A172 (cell line): ENCODE measurements at regions not wholly inside any gene's neighbourhood (a gene's known extent, or its start where the extent isn't known, plus 50 kb on each side); places are given as distances from the start of the nearest gene placed in this dataset.
"Not testable (repeated sequence)": the region's sequence is repeated elsewhere in the genome, so short reads cannot be mapped to it uniquely, and the experiment has no call there.

Experiments used
- DNase-seq: peaks from one replicate; pipeline ENCODE4 v3.0.0-alpha.2; 2015; ENCODE audit warnings: low spot score

DNA sequence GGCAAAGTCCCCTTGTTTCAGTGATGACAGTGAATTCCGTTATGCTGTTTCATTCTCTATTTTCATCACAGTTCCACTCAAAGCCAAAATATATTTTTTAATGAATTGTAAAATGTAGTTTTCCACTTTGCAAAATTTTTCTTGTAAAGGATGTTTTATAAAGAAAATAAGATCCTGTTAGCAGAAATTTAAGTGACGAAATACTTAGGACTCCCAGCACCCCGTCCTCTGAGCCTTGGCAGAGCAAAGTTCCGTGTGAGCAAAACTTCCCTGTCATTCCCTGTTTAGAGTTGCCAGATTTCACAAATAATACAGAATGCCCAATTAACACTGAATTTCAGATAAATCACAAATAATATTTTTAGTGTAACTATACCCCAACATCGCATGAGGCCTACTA lies 81.0 kb upstream of the RBPJ start:
- DNase-seq, result no peak

DNA sequence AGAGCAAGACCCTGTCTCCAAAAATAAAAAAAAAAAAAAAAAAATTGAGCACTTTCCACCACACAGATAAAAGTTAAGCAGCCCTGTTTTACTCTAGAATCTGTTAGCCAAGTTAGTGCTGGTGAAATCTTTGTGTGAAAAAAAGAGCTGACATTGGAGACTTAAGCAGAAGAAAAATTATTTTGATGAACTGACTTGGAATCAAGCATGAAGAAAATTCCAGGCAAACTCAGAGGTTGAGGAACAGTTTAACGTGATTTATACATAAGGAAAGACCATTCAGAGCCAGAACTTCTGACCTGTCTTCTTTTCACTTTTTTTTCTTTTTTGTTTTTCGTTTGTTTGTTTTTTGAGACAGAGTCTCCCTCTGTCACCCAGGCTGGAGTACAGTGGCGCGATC lies 79.6 kb upstream of the RBPJ start:
- no peak for DNase-seq

DNA sequence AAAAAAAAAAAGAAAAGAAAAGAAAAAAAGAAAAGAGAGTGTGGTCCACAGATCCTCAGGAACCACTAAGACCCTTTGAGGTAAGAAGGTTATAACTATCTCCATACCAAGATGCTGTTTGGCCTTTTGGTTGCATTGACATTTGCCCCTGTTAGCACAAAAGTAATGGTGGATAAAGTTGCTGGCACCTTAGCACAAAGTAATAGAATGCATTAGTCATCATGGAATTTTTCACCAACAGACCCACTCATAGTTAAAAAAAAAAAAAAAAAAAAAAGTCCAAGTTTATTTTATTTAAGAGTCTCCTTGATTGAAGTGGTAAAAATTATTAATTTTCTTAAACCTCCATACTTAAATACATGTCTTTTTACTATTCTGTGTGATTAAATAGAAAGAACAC lies 78.4 kb upstream of the RBPJ start:
- DNase-seq, result no peak

DNA sequence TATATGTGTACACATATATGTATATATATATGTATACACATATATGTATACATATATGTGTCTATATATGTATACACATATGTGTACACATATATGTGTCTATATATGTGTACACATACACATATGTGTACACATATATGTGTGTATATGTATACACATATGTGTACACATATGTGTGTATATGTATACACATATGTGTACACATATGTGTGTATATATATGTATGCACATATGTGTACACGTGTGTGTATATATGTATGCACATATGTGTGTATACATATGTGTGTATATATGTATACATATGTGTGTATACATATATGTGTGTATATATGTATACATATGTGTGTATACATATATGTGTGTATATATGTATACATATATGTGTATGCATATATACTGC lies 76.7 kb upstream of the RBPJ start:
- DNase-seq, result not testable (repeated sequence)

DNA sequence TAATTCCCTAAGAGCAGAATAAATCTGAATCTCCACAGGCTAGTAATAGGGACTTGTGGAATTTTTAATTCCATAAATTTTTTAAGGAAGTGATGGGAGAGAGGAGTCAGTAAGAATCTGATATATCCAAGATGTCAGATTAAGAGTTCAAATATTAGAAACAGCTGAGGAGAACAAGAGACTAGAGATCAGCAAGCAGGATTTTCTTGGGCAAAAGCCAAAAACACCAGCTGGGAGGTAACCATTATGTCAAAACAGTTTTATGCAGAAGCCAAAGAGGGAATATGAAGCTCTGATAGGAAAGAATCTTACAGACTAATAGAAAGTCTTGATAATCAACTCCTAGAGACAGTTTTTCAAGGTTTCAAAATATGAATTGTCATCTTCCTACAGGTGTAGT lies 72.2 kb upstream of the RBPJ start:
- DNase-seq, result no peak

DNA sequence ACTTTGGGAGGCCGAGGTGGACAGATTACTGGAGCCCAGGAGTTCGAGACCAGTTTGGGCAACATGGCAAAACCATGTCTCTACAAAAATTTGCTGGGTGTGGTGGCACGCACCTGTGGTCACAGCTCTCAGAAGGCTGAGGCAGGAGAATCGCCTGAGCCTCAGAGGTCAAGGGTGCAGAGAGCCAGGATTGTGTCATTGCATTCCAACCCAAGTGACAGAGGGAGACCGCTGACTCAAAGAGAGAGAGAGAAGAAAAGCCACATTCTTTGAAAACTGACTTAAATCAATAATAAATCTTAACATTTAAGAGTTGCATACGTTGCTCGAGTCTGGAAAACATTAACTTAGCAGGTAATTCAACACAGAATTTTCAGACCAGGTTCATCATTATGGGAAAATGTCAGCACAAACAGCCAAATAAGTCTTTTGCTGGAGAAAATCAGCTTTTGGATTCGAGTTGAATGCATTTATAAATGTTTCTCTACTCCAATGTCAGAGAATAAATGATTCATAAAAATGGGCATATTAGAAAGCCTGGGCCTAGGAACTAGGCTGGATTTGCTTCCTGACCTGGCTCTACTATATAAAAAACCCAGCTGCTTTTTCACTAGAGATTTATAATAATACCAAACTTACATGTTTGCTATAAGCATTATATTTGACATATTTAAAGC lies 68.3 kb upstream of the RBPJ start:
- DNase-seq, result peak; percentile 37

DNA sequence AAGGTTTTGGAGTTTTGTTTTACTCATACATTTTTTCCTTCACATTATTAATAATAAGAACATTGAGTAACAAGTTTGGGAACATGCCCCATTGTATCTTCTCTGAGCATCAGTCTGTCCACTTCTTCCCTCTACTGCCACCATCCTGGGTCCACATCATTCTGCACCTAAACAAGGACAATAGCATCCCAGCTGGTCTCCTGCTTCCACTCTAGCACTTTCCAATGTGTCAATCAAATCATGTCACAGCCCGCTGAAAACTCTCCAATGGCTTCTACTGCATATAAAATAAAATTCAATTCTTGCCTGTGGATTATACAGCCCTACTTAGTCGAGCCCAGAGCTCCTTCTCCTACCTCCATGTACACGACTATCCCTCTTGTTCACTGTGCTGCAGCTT lies 66.8 kb upstream of the RBPJ start:
- no peak for DNase-seq

DNA sequence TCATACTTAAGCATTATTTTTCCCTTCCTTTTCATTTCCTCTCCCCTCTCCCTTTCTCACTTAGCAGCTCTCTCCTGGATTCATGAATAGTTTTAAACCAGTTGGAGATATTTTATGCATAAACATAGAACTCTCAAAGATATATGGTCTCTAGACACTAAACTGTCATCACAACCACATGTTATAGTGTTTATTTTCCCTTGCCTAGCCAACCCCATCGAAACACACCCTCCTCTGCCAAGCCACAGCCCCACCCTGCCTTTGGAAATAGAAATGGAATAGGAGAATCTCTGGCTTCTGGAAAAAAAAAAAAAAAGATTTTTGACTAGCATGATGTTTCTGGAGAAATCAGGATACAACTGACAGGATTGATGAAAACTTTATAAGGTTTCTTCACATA lies 64.8 kb upstream of the RBPJ start:
- DNase-seq, result no peak

DNA sequence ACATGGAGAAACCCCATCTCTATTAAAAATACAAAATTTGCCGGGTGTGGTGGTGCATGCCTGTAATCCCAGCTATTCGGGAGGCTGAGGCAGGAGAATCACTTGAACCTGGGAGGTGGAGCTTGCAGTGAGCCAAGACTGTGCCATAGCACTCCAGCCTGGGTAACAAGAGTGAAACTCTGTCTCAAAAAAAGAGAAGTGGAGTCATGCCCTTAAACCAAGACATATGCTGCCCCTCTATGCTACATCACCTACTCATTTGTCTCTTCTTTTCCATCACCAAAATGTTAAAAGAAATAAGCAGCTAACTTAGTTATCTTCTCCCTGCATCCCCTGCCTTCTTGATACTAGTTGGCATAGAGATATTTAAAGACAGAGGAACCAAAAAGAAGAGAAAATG lies 63.4 kb upstream of the RBPJ start:
- DNase-seq, result not testable (repeated sequence)

DNA sequence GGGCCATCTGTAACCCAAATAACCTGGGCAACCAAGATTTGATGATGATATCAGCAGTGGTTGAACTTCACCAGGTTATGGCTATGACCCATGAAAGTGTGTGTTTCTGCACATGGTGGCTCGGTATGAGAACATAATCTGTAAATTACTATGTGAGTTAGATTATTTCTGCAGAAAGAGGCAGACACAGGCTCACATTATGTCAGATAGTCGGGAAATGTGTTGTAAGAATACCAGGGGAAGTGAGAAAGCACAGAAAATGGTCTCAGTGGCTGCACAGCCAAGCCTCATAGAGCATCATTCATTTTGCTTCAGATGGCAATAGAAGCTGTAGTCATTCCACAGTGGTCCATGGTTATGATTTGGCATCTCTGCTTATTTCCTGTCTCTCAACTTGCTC lies 63.0 kb upstream of the RBPJ start:
- no peak for DNase-seq

DNA sequence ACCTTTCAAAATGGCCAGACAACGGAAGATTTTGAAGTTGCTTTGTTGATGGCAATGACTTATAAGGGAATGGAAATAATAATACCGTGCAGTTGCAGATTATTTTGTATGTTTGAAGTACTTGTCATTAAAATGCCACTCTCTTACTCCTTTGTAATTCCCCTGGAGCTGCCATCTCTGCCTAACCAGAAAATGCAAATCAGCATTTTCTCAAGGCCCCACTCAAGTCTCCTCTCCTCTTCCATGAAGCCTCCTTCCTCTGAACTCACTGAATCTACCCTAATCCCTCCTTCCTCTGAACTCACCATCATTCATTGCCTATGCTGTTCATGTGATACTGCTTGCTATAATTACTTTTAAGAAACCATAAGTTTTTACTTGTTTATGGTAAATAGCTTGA lies 60.2 kb upstream of the RBPJ start:
- no peak for DNase-seq

DNA sequence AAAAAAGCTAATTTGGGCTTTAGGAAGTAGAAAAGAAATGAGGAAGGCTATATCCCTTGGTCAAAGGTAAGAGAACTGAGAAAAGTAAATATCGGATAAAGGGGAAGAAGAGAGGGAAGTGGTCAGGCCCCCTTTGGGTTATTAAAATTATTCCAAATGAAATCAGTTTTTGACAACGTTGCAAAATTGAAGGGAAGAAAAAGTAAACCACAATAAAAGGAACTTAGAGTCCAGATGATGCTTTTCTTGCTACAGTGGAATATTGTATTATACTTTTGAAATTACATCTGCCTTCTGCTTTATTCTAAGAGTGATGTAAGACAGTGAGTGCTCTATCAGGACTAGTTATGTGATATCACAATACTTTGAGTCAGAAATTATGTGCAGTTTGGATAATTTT lies 59.4 kb upstream of the RBPJ start:
- DNase-seq, result no peak

DNA sequence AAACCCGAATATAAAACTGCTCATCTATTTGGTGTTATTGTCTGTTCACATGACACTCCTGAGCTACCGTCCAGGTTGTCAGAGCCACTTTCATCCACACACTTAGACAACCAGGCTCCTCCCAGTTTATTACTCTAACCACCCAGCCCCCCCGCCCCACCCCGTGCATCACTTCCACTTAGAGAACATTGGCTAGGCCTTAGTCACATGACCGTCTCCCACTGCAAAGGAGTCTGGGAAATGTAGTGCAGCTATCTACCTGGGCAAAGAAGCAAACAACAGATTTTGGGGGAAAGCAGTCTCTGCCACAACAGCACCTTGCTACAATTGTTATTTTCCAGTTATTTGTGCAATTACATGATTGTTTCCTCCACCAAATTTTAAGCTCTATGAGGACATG lies 57.6 kb upstream of the RBPJ start:
- DNase-seq, result peak; percentile 18

DNA sequence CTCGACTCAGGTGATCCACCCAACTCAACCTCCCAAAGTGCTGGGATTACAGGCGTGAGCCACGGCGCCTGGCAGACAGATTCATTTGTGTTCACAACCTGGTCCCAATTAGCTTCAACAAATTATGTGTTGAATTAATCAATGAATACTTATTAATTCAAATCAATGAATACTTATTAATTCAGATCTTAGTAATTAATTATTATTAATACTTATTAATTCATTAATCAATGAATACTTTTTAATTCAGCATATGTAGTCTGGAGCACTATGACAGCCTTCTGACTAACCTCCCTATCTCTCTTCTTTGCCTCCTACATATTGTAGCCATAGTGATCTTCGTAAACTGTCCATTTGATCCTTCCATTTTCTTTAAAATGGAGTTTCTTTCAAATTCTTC lies 56.7 kb upstream of the RBPJ start:
- DNase-seq, result no peak

DNA sequence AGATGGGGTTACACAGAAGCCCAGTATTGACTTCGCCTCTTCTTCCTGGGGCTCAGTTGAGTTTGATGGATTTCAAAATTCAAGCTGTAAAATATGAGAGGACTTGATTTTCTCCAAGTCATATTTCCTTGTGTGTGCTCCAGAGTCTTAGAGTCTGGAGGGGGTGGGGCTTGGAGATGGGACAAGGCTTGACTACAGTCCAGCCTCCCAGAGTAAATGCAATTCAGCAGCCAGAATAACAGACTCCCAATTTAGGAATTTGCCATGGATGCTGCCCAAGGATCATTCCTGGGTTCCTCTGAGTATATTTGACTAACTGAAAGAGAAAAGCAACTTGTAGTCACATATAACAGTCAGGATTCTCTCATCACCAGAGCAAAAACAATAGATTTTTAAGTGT lies 53.7 kb upstream of the RBPJ start:
- DNase-seq, result no peak

DNA sequence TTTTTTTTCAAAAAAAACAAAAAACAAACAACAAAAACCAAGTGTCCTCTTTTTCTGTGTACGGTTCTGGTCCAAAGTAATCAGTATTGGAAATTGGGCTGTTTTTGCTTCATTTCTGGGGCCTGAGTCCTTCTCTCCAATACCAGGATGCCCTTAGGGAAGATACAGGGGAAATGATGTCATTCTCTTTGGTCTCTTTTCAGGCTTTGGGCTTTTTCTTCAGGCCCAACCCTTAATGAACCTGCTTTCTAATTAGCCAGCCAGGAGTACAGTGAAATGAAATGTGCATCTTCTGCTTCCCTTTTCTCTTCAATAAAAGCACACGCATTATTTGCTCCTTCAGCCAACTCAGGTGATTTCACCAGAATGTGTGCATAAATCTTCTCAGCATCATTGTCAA lies 52.6 kb upstream of the RBPJ start:
- DNase-seq, result no peak

DNA sequence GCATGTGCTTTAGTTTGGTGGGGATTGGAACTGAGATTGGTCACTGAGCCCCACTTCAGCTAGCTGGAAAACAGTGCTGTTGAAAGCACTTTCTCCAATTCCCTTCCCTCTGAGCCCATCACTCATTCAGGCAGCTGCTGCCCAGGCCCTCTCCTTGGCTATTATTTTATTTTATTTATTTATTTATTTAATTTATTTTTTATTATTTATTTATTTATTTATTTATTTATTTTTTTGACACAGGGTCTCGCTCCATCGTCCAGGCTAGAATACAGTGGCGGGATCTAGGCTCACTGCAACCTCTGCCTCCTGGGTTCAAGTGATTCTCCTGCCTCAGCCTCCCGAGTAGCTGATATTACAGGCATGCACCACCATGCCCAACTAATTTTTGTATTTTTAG lies 51.8 kb upstream of the RBPJ start:
- no peak for DNase-seq
